ENCODE measurements at regions not wholly inside any gene's neighbourhood (a gene's known extent, or its start where the extent isn't known, plus 50 kb on each side); places are given as distances from the start of the nearest gene placed in this dataset.

GRCh38 chr2:19504400-19505198 is 146.2 kb upstream of the OSR1 start:
- H3K27ac Mint-ChIP-seq = no peak overlapping the region
- DNase-seq (no peak), ATAC-seq (no peak)
- H3K4me1 Mint-ChIP-seq = no peaks in the 10 kb centered on the region
- H3K4me3 Mint-ChIP-seq = no peak overlapping the region
- H3K36me3 Mint-ChIP-seq (ENCODE audit: low read depth) = no peaks in the 10 kb centered on the region
- H3K9me3 Mint-ChIP-seq = peaks cover 7% of the 10 kb centered on the region
- H3K27me3 Mint-ChIP-seq = peaks cover 24% of the 10 kb centered on the region

- Mint-ChIP-seq H3K36me3 (ENCODE audit: low read depth) (no peaks in the 10 kb centered on the region), H3K27me3 (peaks cover 24% of the 10 kb centered on the region), H3K4me1 (no peaks in the 10 kb centered on the region), H3K9me3 (peaks cover 7% of the 10 kb centered on the region), H3K27ac (no peak overlapping the region), H3K4me3 (no peak overlapping the region)
- ATAC-seq = no peak
- no peak for DNase-seq
Measured at GRCh38 chr2:19503915-19504314, 145.5 kb upstream of the OSR1 start.

DNA sequence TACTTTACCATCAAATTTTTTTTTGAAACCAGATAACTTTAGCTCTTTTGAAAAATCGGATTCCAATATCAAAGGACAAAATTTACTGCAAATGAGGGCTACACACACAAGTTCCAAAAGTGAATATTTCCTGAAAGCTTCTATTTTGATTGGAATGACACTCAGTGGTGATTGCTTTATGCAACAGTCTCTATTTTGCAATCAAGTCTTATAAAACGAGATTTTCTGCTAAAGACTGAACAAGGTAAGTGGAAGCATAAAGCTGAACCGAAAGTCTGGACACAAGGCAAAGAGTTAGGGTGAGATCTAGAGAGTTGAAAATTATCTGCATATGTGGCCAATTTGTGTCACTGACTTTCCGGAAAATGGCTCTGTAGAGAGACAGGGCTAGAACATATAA is 145.0 kb upstream of the OSR1 start:
- no peak for ATAC-seq
- H3K9me3 Mint-ChIP-seq = peaks cover 7% of the 10 kb centered on the region
- H3K36me3 Mint-ChIP-seq (ENCODE audit: low read depth) = no peaks in the 10 kb centered on the region

DNA sequence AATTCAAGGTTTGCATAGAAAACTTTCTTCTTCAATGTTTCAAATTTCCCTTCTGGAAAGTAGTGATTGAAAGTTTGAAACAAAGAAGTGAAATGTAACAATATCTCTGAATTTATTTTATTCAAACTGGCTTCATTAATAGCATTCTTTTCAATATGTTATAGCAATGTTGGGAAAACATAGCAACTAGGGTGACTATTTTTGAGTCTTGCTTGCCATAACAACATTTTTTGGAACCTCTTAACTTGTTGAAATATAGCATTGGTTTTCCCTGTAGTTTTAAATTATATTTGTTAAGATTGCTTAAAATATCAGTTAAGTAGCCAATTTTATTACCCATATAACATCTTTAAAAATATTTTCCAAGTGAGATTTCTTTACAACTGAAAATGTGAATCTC is 141.7 kb upstream of the OSR1 start:
- peaks cover 17% of the 10 kb centered on the region for H3K27me3 Mint-ChIP-seq

More for the DNA sequence above, 145.0 kb upstream of the OSR1 start:
- Mint-ChIP-seq H3K27me3 (peaks cover 22% of the 10 kb centered on the region), H3K4me3 (no peak overlapping the region), H3K27ac (no peak overlapping the region), H3K4me1 (no peaks in the 10 kb centered on the region)
- DNase-seq = no peak

DNA sequence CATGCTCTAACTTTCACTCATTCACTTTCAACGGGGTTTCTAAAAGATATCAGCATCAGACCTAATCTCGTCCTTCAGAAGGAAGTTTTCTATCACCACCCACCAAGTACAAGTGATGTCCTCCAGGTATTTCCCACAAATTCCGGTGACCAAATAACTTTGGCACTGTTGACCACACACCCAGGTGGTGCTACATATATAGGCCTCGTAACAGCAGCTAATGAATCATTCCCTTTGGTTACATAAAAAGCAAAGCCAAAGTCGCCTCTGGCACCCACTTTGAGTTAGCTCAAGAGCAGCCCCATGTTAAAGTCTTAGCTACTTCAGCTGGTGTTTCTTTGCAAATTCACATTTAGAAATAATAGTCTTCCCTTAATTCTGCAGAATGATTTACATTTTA is 138.2 kb upstream of the OSR1 start:
- Mint-ChIP-seq H3K27me3 (peaks cover 18% of the 10 kb centered on the region), H3K9me3 (no peaks in the 10 kb centered on the region), H3K4me1 (no peaks in the 10 kb centered on the region), H3K36me3 (ENCODE audit: low read depth) (no peaks in the 10 kb centered on the region), H3K4me3 (no peak overlapping the region), H3K27ac (no peak overlapping the region)
- no peak for ATAC-seq
- no peak for DNase-seq

More for the DNA sequence above, 141.7 kb upstream of the OSR1 start:
- Mint-ChIP-seq H3K36me3 (ENCODE audit: low read depth) (no peaks in the 10 kb centered on the region), H3K4me3 (no peak overlapping the region), H3K27ac (no peak overlapping the region), H3K4me1 (no peaks in the 10 kb centered on the region), H3K9me3 (peaks cover 7% of the 10 kb centered on the region)
- no peak for ATAC-seq
- DNase-seq = no peak

GRCh38 chr2:19494241-19494640 is 135.8 kb upstream of the OSR1 start:
- Mint-ChIP-seq H3K4me3 (no peak overlapping the region), H3K9me3 (no peaks in the 10 kb centered on the region), H3K36me3 (ENCODE audit: low read depth) (no peaks in the 10 kb centered on the region), H3K27ac (no peak overlapping the region), H3K4me1 (no peaks in the 10 kb centered on the region), H3K27me3 (peaks cover 32% of the 10 kb centered on the region)
- no peak for DNase-seq
- ATAC-seq = no peak

- peaks cover 31% of the 10 kb centered on the region for H3K27me3 Mint-ChIP-seq
- no peaks in the 10 kb centered on the region for H3K36me3 Mint-ChIP-seq (ENCODE audit: low read depth)
- ATAC-seq = no peak
- no peak for DNase-seq
- no peak overlapping the region for H3K4me3 Mint-ChIP-seq
- H3K4me1 Mint-ChIP-seq = peaks cover 9% of the 10 kb centered on the region
- peaks cover 3% of the 10 kb centered on the region for H3K9me3 Mint-ChIP-seq
- no peak overlapping the region for H3K27ac Mint-ChIP-seq
Measured at GRCh38 chr2:19491796-19492195, 133.4 kb upstream of the OSR1 start.

- Mint-ChIP-seq H3K36me3 (ENCODE audit: low read depth) (no peaks in the 10 kb centered on the region), H3K4me1 (peaks cover 9% of the 10 kb centered on the region), H3K4me3 (no peak overlapping the region), H3K27me3 (peaks cover 31% of the 10 kb centered on the region), H3K27ac (no peak overlapping the region), H3K9me3 (peaks cover 4% of the 10 kb centered on the region)
- DNase-seq (no peak), ATAC-seq (no peak)
Measured at GRCh38 chr2:19490846-19491435, 132.5 kb upstream of the OSR1 start.

DNA sequence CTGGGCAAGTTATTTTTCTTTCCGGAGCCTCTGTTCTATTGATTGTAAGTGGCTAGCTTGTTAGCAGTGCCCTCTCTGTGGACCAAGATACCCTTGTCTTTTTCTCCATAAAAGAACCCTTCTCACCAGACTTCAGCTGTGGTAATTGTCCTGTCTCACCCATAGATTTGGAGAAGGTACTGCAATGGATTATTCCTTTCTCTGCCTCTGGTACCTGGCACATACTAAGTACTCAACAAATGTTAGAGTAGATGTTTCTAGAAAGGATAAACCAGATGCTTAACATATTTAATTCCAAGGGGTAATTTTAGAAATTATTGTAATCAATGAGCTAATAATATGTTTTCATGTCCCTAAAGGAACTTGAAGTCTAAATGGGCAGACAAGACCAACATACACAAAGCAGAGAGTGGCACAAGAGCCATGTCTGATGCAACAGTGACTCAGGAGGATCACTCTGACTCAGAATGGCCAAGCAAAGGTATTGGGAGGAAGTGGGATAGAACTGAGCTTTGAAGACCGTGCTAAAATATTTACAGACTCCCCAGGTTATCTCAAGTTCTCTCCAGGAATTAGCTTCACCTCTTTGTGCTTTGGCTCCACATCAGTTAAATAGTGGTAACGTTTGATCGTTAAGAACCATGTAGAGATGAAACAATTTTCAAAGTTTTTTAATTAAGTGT is 129.7 kb upstream of the OSR1 start:
- Mint-ChIP-seq H3K4me1 (peaks cover 9% of the 10 kb centered on the region), H3K36me3 (ENCODE audit: low read depth) (no peaks in the 10 kb centered on the region), H3K27me3 (peaks cover 29% of the 10 kb centered on the region), H3K9me3 (peaks cover 4% of the 10 kb centered on the region), H3K27ac (peak overlapping the region; percentile 34), H3K4me3 (no peak overlapping the region)
- ATAC-seq (peak; percentile 88), DNase-seq (peak; percentile 11)

DNA sequence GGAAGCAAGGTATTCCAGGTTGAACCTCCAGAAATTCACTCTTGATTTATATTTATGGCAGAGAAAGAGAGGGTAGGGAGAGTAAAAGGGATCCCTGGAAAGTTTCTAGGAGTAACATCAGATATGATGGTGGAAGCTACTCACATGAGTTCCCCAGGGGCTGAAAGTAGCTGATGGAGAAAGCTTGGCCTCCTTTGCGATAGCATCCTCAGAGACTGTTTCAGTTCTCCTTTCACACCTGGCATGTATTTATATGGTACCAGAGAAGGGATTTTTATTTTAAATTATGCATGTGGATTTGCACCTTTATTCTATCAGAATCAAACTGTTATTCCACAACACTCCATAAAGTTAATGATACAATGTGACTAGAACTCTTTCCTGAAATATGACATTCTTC is 126.3 kb upstream of the OSR1 start:
- Mint-ChIP-seq H3K27me3 (peaks cover 3% of the 10 kb centered on the region), H3K27ac (no peak overlapping the region)

DNA sequence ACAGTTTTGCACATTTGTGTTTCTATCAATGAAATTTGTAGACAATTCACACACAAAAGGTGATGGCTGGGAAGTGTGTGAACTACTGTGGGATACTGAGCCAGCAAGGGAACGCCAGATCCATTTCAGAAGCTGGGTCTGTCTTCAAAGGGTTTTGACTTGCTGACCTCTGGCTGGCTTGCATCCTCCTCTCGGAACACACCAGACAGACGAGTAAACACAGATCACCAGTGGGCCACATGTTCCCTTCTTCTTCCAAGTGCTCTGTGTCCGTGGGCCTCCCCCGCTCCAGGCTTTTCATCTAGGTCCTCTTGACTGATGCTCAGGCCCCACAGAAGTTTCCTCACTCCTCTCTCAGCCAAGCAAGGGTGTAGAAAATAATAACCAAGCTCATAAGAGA is 122.2 kb upstream of the OSR1 start:
- Mint-ChIP-seq H3K9me3 (no peaks in the 10 kb centered on the region), H3K4me3 (no peak overlapping the region), H3K36me3 (ENCODE audit: low read depth) (no peaks in the 10 kb centered on the region), H3K27me3 (peaks cover 3% of the 10 kb centered on the region), H3K4me1 (no peaks in the 10 kb centered on the region), H3K27ac (no peak overlapping the region)
- DNase-seq (no peak), ATAC-seq (no peak)

More for the DNA sequence above, 126.3 kb upstream of the OSR1 start:
- DNase-seq = no peak
- no peak overlapping the region for H3K4me3 Mint-ChIP-seq
- H3K4me1 Mint-ChIP-seq = peaks cover 9% of the 10 kb centered on the region
- peaks cover 4% of the 10 kb centered on the region for H3K9me3 Mint-ChIP-seq
- ATAC-seq = no peak
- H3K36me3 Mint-ChIP-seq (ENCODE audit: low read depth) = no peaks in the 10 kb centered on the region

- ATAC-seq (no peak), DNase-seq (no peak)
- no peaks in the 10 kb centered on the region for H3K9me3 Mint-ChIP-seq
- H3K4me1 Mint-ChIP-seq = peaks cover 6% of the 10 kb centered on the region
- H3K4me3 Mint-ChIP-seq = no peak overlapping the region
- no peak overlapping the region for H3K27ac Mint-ChIP-seq
- H3K27me3 Mint-ChIP-seq = peaks cover 7% of the 10 kb centered on the region
- no peaks in the 10 kb centered on the region for H3K36me3 Mint-ChIP-seq (ENCODE audit: low read depth)
Measured at GRCh38 chr2:19479666-19480065, 121.2 kb upstream of the OSR1 start.

- H3K27me3 Mint-ChIP-seq = peaks cover 10% of the 10 kb centered on the region
- H3K9me3 Mint-ChIP-seq = peaks cover 3% of the 10 kb centered on the region
- peaks cover 15% of the 10 kb centered on the region for H3K4me1 Mint-ChIP-seq
- no peak overlapping the region for H3K4me3 Mint-ChIP-seq
- DNase-seq (no peak), ATAC-seq (no peak)
- no peak overlapping the region for H3K27ac Mint-ChIP-seq
- no peaks in the 10 kb centered on the region for H3K36me3 Mint-ChIP-seq (ENCODE audit: low read depth)
Measured at GRCh38 chr2:19478409-19478808, 120.0 kb upstream of the OSR1 start.

DNA sequence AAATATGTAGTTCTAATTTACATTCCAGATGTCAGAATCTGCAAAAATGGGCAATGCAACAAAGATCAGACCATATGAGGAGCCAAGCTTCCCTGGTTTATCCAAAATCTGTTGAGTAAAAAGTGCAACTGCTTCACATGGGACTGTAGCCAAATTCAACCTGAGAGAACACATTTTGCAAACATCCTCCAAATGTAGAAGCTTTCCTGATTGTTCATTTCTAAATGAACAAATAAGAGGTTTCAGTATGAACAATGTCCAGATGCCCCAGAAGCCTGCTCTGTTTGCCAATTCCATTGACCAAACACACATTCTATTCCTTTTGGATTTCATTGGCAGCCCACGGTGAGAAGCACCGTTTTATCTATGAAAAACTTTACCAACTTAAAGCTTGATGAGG is 117.9 kb upstream of the OSR1 start:
- Mint-ChIP-seq H3K36me3 (ENCODE audit: low read depth) (no peaks in the 10 kb centered on the region), H3K4me1 (peaks cover 15% of the 10 kb centered on the region), H3K27ac (no peak overlapping the region), H3K4me3 (no peak overlapping the region), H3K27me3 (peaks cover 23% of the 10 kb centered on the region), H3K9me3 (peaks cover 3% of the 10 kb centered on the region)
- ATAC-seq = no peak
- DNase-seq = no peak

- peak; percentile 49 for ATAC-seq
- Mint-ChIP-seq H3K27ac (peak overlapping the region; percentile 62), H3K27me3 (peaks cover 25% of the 10 kb centered on the region), H3K36me3 (ENCODE audit: low read depth) (no peaks in the 10 kb centered on the region), H3K9me3 (peaks cover 3% of the 10 kb centered on the region), H3K4me1 (peaks cover 15% of the 10 kb centered on the region), H3K4me3 (peak overlapping the region; percentile 35)
- peak; percentile 15 for DNase-seq
Measured at GRCh38 chr2:19474128-19474527, 115.7 kb upstream of the OSR1 start.
